AG04450 (cell line): ENCODE measurements at regions not wholly inside any gene's neighbourhood (a gene's known extent, or its start where the extent isn't known, plus 50 kb on each side); places are given as distances from the start of the nearest gene placed in this dataset.

ENCODE experiments used
- CTCF ChIA-PET: fragments of 300-600, 350-600 bp; formaldehyde crosslinking; extraction: SDS; loops from one replicate; lab custom pipeline; 2022; ENCODE audit warnings: antibody characterized with exemption, inconsistent platforms; lab: Charles Lee
- POLR2A ChIA-PET: fragments of 350-600 bp; formaldehyde crosslinking; extraction: SDS; loops from one replicate; lab custom pipeline; 2021; ENCODE audit warnings: antibody characterized with exemption, inconsistent platforms; lab: Yijun Ruan, JAX
- DNase-seq: peaks from one replicate; pipeline ENCODE4 v3.0.0-alpha.2; 2011; ENCODE audit warnings: low read depth, low spot score
- H3K27ac ChIP-seq: one replicate; pipeline ENCODE4 v1.5.1; 2012; ENCODE audit warnings: low read depth, low read length, control low read depth
- H3K27me3 ChIP-seq: one replicate; pipeline ENCODE4 v1.6.0; 2012; ENCODE audit warnings: low read length; ENCODE audit not compliant: control insufficient read depth, insufficient read depth
- H3K4me3 ChIP-seq: 2 replicates; pipeline ENCODE4 v1.5.1; 2011; ENCODE audit warnings: mild to moderate bottlenecking, low read depth, low read length, control low read depth
- H3K9me3 ChIP-seq: 2 replicates; pipeline ENCODE4 v1.5.1; 2012; ENCODE audit warnings: low read length; ENCODE audit not compliant: control insufficient read depth, insufficient read depth
- CTCF ChIP-seq: IDR thresholded peaks from 2 replicates; pipeline ENCODE4 v1.5.1; 2011; ENCODE audit warnings: low read depth, low read length, control low read depth, inconsistent platforms

- TF ChIP-seq CTCF = no peak
- CTCF ChIA-PET = no interaction called here
- POLR2A ChIA-PET = no interaction called here
- Histone ChIP-seq H3K27me3 (no peaks in the 10 kb centered on the region), H3K9me3 (no peaks in the 10 kb centered on the region), H3K4me3 (no peak overlapping the region), H3K27ac (no peak overlapping the region)
- no peak for DNase-seq
Measured at GRCh38 chr13:76329866-76330580, 556.2 kb downstream of the KCTD12 start.

GRCh38 chr13:76329004-76329403 is 557.2 kb downstream of the KCTD12 start:
- POLR2A ChIA-PET = no interaction called here
- Histone ChIP-seq H3K27me3 (no peaks in the 10 kb centered on the region), H3K27ac (no peak overlapping the region), H3K9me3 (no peaks in the 10 kb centered on the region), H3K4me3 (no peak overlapping the region)
- CTCF ChIA-PET = no interaction called here
- no peak for DNase-seq
- TF ChIP-seq CTCF = no peak

DNA sequence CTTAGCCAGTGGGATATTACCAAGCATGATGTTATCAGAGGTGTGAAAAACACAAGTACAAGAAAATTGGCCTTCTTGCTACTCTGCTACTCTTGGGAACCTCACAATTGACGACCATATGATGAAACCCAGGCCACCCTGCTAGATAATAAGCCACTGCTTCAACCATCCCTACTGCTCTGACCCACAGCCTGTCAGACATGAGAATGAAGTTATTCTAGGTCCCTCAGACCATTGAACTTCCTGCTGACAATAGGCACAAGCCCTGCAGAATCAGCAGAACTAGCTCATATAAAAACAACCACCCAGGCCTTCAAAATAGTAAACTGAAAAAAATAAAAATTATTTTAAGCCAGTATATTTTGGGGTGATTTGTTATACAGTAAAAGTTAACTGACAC is 559.9 kb downstream of the KCTD12 start:
- no peak for TF ChIP-seq CTCF
- ChIA-PET POLR2A (no interaction called here), CTCF (no interaction called here)

DNA sequence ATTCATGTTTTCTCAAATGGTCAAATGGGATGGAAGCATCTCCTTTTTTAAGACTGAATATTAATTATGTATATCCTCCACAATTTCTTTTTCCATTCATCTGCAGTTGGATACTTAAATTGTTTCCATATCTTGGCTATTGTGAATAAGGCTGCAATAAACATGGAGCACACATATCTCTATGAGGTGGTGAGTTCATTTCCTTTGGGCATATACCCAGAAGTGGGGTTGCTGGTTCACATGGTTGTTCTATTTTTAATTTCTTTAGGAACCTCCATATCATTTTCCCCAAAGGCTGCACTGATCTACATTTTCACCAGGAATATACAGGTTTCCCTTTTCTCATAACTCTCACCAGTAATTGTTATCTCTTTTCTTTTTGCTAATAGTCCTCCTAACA is 566.3 kb downstream of the KCTD12 start:
- Histone ChIP-seq H3K27ac (no peak overlapping the region), H3K9me3 (no peaks in the 10 kb centered on the region), H3K27me3 (peaks cover 2% of the 10 kb centered on the region), H3K4me3 (no peak overlapping the region)
- ChIA-PET CTCF (no interaction called here), POLR2A (no interaction called here)
- no peak for TF ChIP-seq CTCF
- DNase-seq = no peak

More for the DNA sequence above, 559.9 kb downstream of the KCTD12 start:
- peaks cover 2% of the 10 kb centered on the region for H3K27me3 ChIP-seq
- H3K27ac ChIP-seq = no peak overlapping the region
- no peaks in the 10 kb centered on the region for H3K9me3 ChIP-seq
- no peak overlapping the region for H3K4me3 ChIP-seq
- DNase-seq = no peak

DNA sequence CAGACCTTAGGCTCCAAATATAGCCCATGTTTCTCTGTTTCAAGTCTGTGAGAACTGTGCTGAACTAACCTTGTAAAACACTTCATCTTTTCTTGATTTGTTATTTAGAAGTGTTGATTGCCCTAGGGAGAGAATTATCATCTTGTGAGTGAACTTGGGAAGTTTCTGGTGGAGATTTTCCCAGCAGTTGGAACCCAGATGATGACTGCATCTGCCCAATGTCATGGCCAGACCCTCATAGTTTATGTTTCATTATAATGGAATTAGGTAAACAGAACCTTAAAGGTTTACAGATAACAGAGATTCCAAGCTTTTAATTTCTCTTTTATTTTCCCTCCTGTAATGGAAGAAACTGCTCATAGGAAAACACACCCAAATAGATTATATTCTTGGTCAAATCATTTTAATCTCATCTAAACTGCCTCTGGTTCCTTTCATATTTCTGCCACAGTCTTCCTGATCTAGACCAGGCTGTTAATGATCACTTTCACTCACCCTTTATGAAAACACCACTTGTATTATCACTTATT is 569.1 kb downstream of the KCTD12 start:
- ChIA-PET CTCF (no interaction called here), POLR2A (no interaction called here)
- Histone ChIP-seq H3K4me3 (no peak overlapping the region), H3K9me3 (no peaks in the 10 kb centered on the region), H3K27ac (no peak overlapping the region), H3K27me3 (no peaks in the 10 kb centered on the region)
- TF ChIP-seq CTCF = no peak
- DNase-seq = no peak
